Right renal pelvis (tissue), 4 donors: ENCODE measurements at regions not wholly inside any gene's neighbourhood (a gene's known extent, or its start where the extent isn't known, plus 50 kb on each side); places are given as distances from the start of the nearest gene placed in this dataset.
"Not testable (repeated sequence)": the region's sequence is repeated elsewhere in the genome, so short reads cannot be mapped to it uniquely, and the experiment has no call there.

ENCODE experiments used
- DNase-seq, 4 donors: peaks; one replicate each; pipeline ENCODE4 v3.0.0-alpha.2; 2013; ENCODE audit warnings: low read depth in 4 of 4, low spot score in 3 of 4, missing footprints in 1 of 4

- no peak for DNase-seq
Measured at GRCh38 chr22:49677495-49677889, 150.2 kb downstream of the BRD1 start.

- DNase-seq = no peak
Measured at GRCh38 chr22:49676783-49677494, 150.7 kb downstream of the BRD1 start.

- no peak for DNase-seq
Measured at GRCh38 chr22:49676230-49676629, 151.4 kb downstream of the BRD1 start.

GRCh38 chr22:49674479-49675050, 153.1 kb downstream of the BRD1 start:
- DNase-seq = no peak

GRCh38 chr22:49673048-49673447, 154.6 kb downstream of the BRD1 start:
- DNase-seq = no peak

GRCh38 chr22:49672014-49672516, 155.6 kb downstream of the BRD1 start:
- DNase-seq = no peak

GRCh38 chr22:49671331-49672013, 156.2 kb downstream of the BRD1 start:
- no peak for DNase-seq

- DNase-seq = no peak
Measured at GRCh38 chr22:49670456-49671330, 157.0 kb downstream of the BRD1 start.

GRCh38 chr22:49669969-49670455, 157.7 kb downstream of the BRD1 start:
- not testable (repeated sequence) for DNase-seq

GRCh38 chr22:49669427-49669968, 158.2 kb downstream of the BRD1 start:
- not testable (repeated sequence) for DNase-seq

- no peak for DNase-seq
Measured at GRCh38 chr22:49668402-49668801, 159.3 kb downstream of the BRD1 start.

- no peak for DNase-seq
Measured at GRCh38 chr22:49667236-49667635, 160.4 kb downstream of the BRD1 start.

- DNase-seq = no peak
Measured at GRCh38 chr22:49666146-49666809, 161.4 kb downstream of the BRD1 start.

GRCh38 chr22:49664891-49665290, 162.8 kb downstream of the BRD1 start:
- DNase-seq = no peak

GRCh38 chr22:49664371-49664881, 163.2 kb downstream of the BRD1 start:
- no peak for DNase-seq

- DNase-seq = no peak
Measured at GRCh38 chr22:49663823-49664222, 163.8 kb downstream of the BRD1 start.

- no peak for DNase-seq
Measured at GRCh38 chr22:49663311-49663711, 164.4 kb downstream of the BRD1 start.

GRCh38 chr22:49662681-49663080, 165.0 kb downstream of the BRD1 start:
- no peak for DNase-seq
